Common myeloid progenitor, CD34-positive (primary cell): ENCODE measurements at regions not wholly inside any gene's neighbourhood (a gene's known extent, or its start where the extent isn't known, plus 50 kb on each side); places are given as distances from the start of the nearest gene placed in this dataset.
A peak's percentile ranks its signal among the peaks of the same experiment; 100 is the strongest.

ENCODE experiments used
- CTCF ChIA-PET: fragments of 350-600 bp; sonication (Branson Sonifier 250); formaldehyde crosslinking; loops from one replicate; lab custom pipeline; 2021; ENCODE audit warnings: antibody characterized with exemption; lab: Charles Lee
- POLR2A ChIA-PET: fragments of 350-600 bp; sonication (Branson Sonifier 250); formaldehyde crosslinking; loops from one replicate; lab custom pipeline; 2021; ENCODE audit warnings: antibody characterized with exemption; lab: Charles Lee
- DNase-seq, 3 donors: peaks; one replicate each; pipeline versions ENCODE4 v3.0.0 to v3.0.0-alpha.2; 2013
- H3K27ac ChIP-seq, 2 experiments: 1 replicate in 1 of 2; 2 replicates in 1 of 2; pipeline ENCODE4 v1.7.0; 2013; ENCODE audit warnings: inconsistent platforms in 2 of 2, low read length in 2 of 2, mild to moderate bottlenecking in 2 of 2, low read depth in 1 of 2, moderate library complexity in 1 of 2; ENCODE audit not compliant: severe bottlenecking in 2 of 2, insufficient read depth in 1 of 2, poor library complexity in 1 of 2
- H3K27me3 ChIP-seq, 5 experiments: replicated peaks in 2 of 5; 1 replicate in 3 of 5; 2 replicates in 2 of 5; pipeline versions ENCODE4 v1.6.1 to v1.7.0; 2013; ENCODE audit warnings: low read length in 4 of 5, mild to moderate bottlenecking in 2 of 5, moderate library complexity in 2 of 5, inconsistent platforms in 1 of 5; ENCODE audit not compliant: insufficient read depth in 5 of 5, control insufficient read depth in 4 of 5
- H3K36me3 ChIP-seq, 4 experiments: 1 replicate in 2 of 4; 2 replicates in 2 of 4; pipeline versions ENCODE4 v1.6.1 to v1.7.0; 2013; ENCODE audit warnings: low read length in 3 of 4, control low read depth in 1 of 4, mild to moderate bottlenecking in 1 of 4; ENCODE audit not compliant: control insufficient read depth in 4 of 4, insufficient read depth in 4 of 4
- H3K4me1 ChIP-seq, 4 experiments: 1 replicate in 3 of 4; 2 replicates in 1 of 4; pipeline versions ENCODE4 v1.6.1 to v1.7.1; 2013; ENCODE audit warnings: low read length in 3 of 4, mild to moderate bottlenecking in 3 of 4, control low read depth in 1 of 4, inconsistent platforms in 1 of 4, moderate library complexity in 1 of 4; ENCODE audit not compliant: control insufficient read depth in 4 of 4, insufficient read depth in 4 of 4; ENCODE audit errors: control extremely low read depth in 1 of 4
- H3K4me3 ChIP-seq, 7 experiments: 1 replicate in 4 of 7; 2 replicates in 3 of 7; pipeline versions ENCODE4 v1.5.1 to v1.7.0; 2013; ENCODE audit warnings: mild to moderate bottlenecking in 7 of 7, low read length in 6 of 7, moderate library complexity in 6 of 7, inconsistent platforms in 2 of 7, low read depth in 2 of 7, control low read depth in 1 of 7; ENCODE audit not compliant: insufficient read depth in 4 of 7, control insufficient read depth in 1 of 7; ENCODE audit errors: extremely low read depth in 1 of 7
- H3K9me3 ChIP-seq, 5 experiments: 1 replicate in 4 of 5; 2 replicates in 1 of 5; pipeline versions ENCODE4 v1.6.1 to v1.7.1; 2013; ENCODE audit warnings: low read length in 4 of 5, mild to moderate bottlenecking in 2 of 5, inconsistent platforms in 1 of 5, low read depth in 1 of 5, moderate library complexity in 1 of 5; ENCODE audit not compliant: control insufficient read depth in 4 of 5, insufficient read depth in 2 of 5; ENCODE audit errors: control extremely low read depth in 1 of 5
- WGBS: methylation state at CpG from one replicate; pipeline ENCODE4 v1.1.5; 2013; ENCODE audit not compliant: insufficient coverage; 5-methylcytosine and 5-hydroxymethylcytosine counted together

GRCh38 chr5:85010014-85010562 lies 625.4 kb upstream of the EDIL3 start:
- WGBS: no CpG with 5 or more reads among the region's 4 CpGs
- H3K9me3 ChIP-seq: no peaks in the 10 kb centered on the region
- CTCF ChIA-PET: no interaction called here
- DNase-seq: no peak
- no peaks in the 10 kb centered on the region for H3K27me3 ChIP-seq
- no peaks in the 10 kb centered on the region for H3K4me1 ChIP-seq
- H3K36me3 ChIP-seq: no peaks in the 10 kb centered on the region
- no peak overlapping the region for H3K4me3 ChIP-seq
- H3K27ac ChIP-seq: no peak overlapping the region
- POLR2A ChIA-PET: no interaction called here

GRCh38 chr5:85017261-85017660 lies 632.6 kb upstream of the EDIL3 start:
- no CpG with 5 or more reads among the region's 2 CpGs for WGBS
- ChIA-PET POLR2A (no interaction called here), CTCF (no interaction called here)
- Histone ChIP-seq H3K9me3 (no peaks in the 10 kb centered on the region), H3K4me1 (no peaks in the 10 kb centered on the region), H3K36me3 (no peaks in the 10 kb centered on the region), H3K4me3 (no peak overlapping the region), H3K27ac (no peak overlapping the region), H3K27me3 (no peaks in the 10 kb centered on the region)
- no peak for DNase-seq

GRCh38 chr5:85030316-85031084 lies 645.8 kb upstream of the EDIL3 start:
- Histone ChIP-seq H3K4me1 (no peaks in the 10 kb centered on the region), H3K9me3 (no peaks in the 10 kb centered on the region), H3K27ac (no peak overlapping the region), H3K4me3 (no peak overlapping the region), H3K36me3 (no peaks in the 10 kb centered on the region), H3K27me3 (no peaks in the 10 kb centered on the region)
- no peak for DNase-seq
- ChIA-PET CTCF (no interaction called here), POLR2A (no interaction called here)

DNA sequence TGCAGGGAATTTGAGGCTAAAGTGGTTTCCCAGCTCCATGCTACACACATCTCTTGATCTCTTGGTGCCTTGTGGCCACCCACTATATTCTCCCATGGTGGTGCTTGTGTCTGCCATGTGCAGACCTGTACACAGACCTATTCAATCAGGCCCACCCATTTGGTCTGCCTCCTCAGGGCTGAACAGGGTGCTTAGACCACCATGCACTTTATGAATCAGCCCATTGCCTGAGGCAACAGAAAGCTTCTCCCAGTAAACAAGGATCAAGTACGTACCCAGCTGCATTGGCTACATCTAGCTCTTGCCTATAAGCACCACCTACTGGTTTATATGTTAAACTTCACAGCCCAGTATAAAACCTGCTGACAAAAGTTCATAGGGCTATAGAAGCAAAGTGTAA lies 664.3 kb upstream of the EDIL3 start:
- H3K36me3 ChIP-seq: no peaks in the 10 kb centered on the region
- WGBS: no CpG with 5 or more reads among the region's 1 CpG
- CTCF ChIA-PET: interaction anchor here (0.6 to 1.5 kb wide), 5 partner anchors 665 to 1332 kb away, joined by 3 to 6 read pairs (median 3); partner anchors contain the start of gene EDIL3

GRCh38 chr5:85052826-85053225 lies 668.1 kb upstream of the EDIL3 start:
- Histone ChIP-seq H3K4me1 (no peaks in the 10 kb centered on the region), H3K9me3 (no peaks in the 10 kb centered on the region), H3K27ac (no peak overlapping the region), H3K36me3 (no peaks in the 10 kb centered on the region), H3K4me3 (no peak overlapping the region), H3K27me3 (no peaks in the 10 kb centered on the region)
- 100% methylated on average over 1 of the region's 3 CpGs for WGBS
- DNase-seq: no peak
- POLR2A ChIA-PET: no interaction called here
- CTCF ChIA-PET: interaction anchor here (1.1 kb wide), 1 partner anchor 35 kb away, joined by 3 read pairs; no protein-coding TSS in a partner anchor

More for the DNA sequence above, 664.3 kb upstream of the EDIL3 start:
- POLR2A ChIA-PET: no interaction called here
- Histone ChIP-seq H3K4me1 (no peaks in the 10 kb centered on the region), H3K27me3 (no peaks in the 10 kb centered on the region), H3K27ac (no peak overlapping the region), H3K4me3 (no peak overlapping the region), H3K9me3 (no peaks in the 10 kb centered on the region)
- peak; percentile 20 to 57 (median 56) for DNase-seq

DNA sequence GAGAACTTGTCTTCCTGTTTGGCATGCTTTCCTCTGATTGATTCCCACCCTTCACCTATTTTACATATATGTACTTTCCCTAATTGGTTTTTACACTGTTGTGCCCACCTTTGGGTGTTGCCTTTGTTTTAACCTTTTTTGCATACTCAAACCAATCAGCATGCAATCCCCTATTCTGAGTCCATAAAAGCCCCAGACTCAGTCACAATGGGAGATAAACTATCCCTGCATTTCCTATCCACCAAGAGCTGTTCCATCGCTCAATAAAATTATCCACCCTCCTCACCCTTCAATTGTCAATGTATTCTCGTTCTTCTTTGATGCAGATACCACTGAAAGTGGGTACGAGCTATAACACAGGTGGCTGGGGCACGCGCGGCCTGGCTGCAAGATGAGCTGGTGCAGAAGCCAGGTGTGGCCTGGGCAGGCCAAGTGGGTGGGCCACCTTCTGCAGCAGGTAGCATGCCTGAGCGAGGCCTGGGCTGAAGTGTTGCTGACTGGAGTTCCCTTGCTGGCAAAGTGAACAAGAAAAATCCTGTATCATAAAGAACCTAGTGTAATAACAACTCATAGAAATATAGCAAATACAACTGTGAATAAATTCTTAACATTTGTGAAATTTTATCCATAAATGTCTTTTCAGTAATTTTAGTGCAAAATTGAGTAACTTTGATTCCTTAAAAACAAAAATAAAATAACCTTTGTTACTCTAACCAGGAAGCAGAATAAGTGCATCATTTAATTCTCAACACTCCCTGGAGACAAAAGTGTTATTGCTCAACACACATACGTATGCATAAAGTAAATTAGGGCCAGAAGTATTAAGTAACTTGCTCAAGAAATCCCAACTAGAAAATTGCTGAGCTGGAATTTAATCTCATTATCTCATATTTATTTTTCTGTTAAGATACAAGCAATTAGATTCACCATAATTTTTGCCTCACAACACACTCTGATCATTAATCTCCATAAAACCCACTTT lies 685.3 kb upstream of the EDIL3 start:
- Histone ChIP-seq H3K36me3 (no peaks in the 10 kb centered on the region), H3K4me1 (no peaks in the 10 kb centered on the region), H3K4me3 (no peak overlapping the region), H3K27me3 (no peaks in the 10 kb centered on the region), H3K27ac (no peak overlapping the region), H3K9me3 (no peaks in the 10 kb centered on the region)
- ChIA-PET POLR2A (no interaction called here), CTCF (no interaction called here)
- DNase-seq: no peak
- 94% methylated on average over 6 of the region's 8 CpGs for WGBS

- Histone ChIP-seq H3K27me3 (no peaks in the 10 kb centered on the region), H3K4me3 (no peak overlapping the region), H3K9me3 (no peaks in the 10 kb centered on the region), H3K27ac (no peak overlapping the region), H3K36me3 (no peaks in the 10 kb centered on the region), H3K4me1 (no peaks in the 10 kb centered on the region)
- CTCF ChIA-PET: no interaction called here
- no peak for DNase-seq
- POLR2A ChIA-PET: no interaction called here
Observed at GRCh38 chr5:85077581-85077980, 692.9 kb upstream of the EDIL3 start.
